ENCODE measurements at regions not wholly inside any gene's neighbourhood (a gene's known extent, or its start where the extent isn't known, plus 50 kb on each side); places are given as distances from the start of the nearest gene placed in this dataset.

DNA sequence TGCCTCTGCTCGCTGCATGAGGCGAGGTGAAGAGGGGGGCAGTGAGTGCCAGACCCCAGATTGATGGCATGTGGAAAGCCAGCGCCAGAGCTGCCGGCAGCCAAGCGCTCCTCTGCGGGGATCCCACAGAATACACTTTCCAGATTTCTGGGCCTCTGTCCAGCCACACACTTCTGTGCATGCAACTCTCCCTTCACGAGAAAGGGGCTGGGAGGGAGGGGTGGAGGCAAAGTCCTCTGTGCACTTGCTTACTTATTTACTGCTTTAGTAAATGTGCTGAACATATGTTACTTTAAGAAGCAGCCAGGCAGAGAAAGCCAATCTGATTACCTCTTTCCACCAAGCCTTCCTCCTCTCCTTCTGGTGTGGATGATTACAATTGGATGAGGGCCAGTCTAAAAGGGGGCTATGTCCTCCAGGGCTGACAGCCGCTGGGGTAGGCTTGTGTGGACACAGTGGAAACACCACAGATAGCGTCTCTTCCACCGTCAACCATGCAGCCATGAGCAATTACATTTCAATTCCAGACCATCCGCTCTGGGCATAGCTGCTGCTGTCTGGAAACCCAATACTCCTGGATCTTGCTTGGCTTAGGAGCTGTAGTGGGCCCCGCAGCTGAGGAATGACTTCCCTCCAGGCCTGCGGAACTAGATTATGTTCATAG, 322.8 kb upstream of the ANKRD30A start:
- TF ChIP-seq, protein P1, sequence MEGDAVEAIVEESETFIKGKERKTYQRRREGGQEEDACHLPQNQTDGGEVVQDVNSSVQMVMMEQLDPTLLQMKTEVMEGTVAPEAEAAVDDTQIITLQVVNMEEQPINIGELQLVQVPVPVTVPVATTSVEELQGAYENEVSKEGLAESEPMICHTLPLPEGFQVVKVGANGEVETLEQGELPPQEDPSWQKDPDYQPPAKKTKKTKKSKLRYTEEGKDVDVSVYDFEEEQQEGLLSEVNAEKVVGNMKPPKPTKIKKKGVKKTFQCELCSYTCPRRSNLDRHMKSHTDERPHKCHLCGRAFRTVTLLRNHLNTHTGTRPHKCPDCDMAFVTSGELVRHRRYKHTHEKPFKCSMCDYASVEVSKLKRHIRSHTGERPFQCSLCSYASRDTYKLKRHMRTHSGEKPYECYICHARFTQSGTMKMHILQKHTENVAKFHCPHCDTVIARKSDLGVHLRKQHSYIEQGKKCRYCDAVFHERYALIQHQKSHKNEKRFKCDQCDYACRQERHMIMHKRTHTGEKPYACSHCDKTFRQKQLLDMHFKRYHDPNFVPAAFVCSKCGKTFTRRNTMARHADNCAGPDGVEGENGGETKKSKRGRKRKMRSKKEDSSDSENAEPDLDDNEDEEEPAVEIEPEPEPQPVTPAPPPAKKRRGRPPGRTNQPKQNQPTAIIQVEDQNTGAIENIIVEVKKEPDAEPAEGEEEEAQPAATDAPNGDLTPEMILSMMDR (conservative IDR thresholded peaks at IDR 0.05): no peak
- no peak for TF ChIP-seq ZFX (IDR thresholded peaks at IDR 0.05)

Measured in C4-2B (cell line).